ENCODE measurements at regions not wholly inside any gene's neighbourhood (a gene's known extent, or its start where the extent isn't known, plus 50 kb on each side); places are given as distances from the start of the nearest gene placed in this dataset.

GRCh38 chr12:34363050-34363673 is 340.9 kb downstream of the ALG10 start:
- no peak overlapping the region for H2AFZ ChIP-seq (ENCODE audit: low read length)
- H3K4me2 ChIP-seq (ENCODE audit: low read depth, low read length, poor library complexity, severe bottlenecking) = no peak overlapping the region
- no peaks in the 10 kb centered on the region for H3K79me2 ChIP-seq (ENCODE audit: insufficient read depth, low read length)
- no peaks in the 10 kb centered on the region for H3K36me3 ChIP-seq (ENCODE audit: insufficient read depth, low read length)
- no peak for TF ChIP-seq CTCF (conservative IDR thresholded peaks at IDR 0.05; ENCODE audit: low read length)
- TF ChIP-seq EZH2phosphoT487 (IDR thresholded peaks at IDR 0.05; ENCODE audit: borderline replicate concordance) = no peak
- H3K9me2 ChIP-seq (replicated peaks; ENCODE audit: low read depth, low read length) = no peaks in the 10 kb centered on the region
- no peak overlapping the region for H3K9ac ChIP-seq (ENCODE audit: low read depth, low read length, poor library complexity, severe bottlenecking)
- no peaks in the 10 kb centered on the region for H3K27me3 ChIP-seq (ENCODE audit: insufficient read depth, low read length, poor library complexity, severe bottlenecking)
- H3F3A ChIP-seq (ENCODE audit: low read depth) = no peaks in the 10 kb centered on the region
- no peaks in the 10 kb centered on the region for H4K20me1 ChIP-seq (ENCODE audit: insufficient read depth, low read length, poor library complexity, severe bottlenecking)
- peaks cover 8% of the 10 kb centered on the region; the same call in 1 of the 2 replicates for H3K9me3 ChIP-seq (ENCODE audit: insufficient read depth, low read depth, low read length)
- no peaks in the 10 kb centered on the region for H3K4me1 ChIP-seq (ENCODE audit: insufficient read depth, low read length, poor library complexity, severe bottlenecking)
- no peak overlapping the region for H3K4me3 ChIP-seq (ENCODE audit: low read length, poor library complexity, severe bottlenecking)

GRCh38 chr12:34368079-34368478 is 345.8 kb downstream of the ALG10 start:
- Histone ChIP-seq H3K36me3 (ENCODE audit: insufficient read depth, low read length) (no peaks in the 10 kb centered on the region), H3F3A (ENCODE audit: low read depth) (no peaks in the 10 kb centered on the region), H3K27me3 (ENCODE audit: insufficient read depth, low read length, poor library complexity, severe bottlenecking) (no peaks in the 10 kb centered on the region), H3K9me3 (ENCODE audit: insufficient read depth, low read depth, low read length) (no peaks in the 10 kb centered on the region; the same call in 1 of the 2 replicates), H4K20me1 (ENCODE audit: insufficient read depth, low read length, poor library complexity, severe bottlenecking) (no peaks in the 10 kb centered on the region), H3K4me2 (ENCODE audit: low read depth, low read length, poor library complexity, severe bottlenecking) (no peak overlapping the region), H3K9me2 (replicated peaks; ENCODE audit: low read depth, low read length) (no peaks in the 10 kb centered on the region), H2AFZ (ENCODE audit: low read length) (no peak overlapping the region), H3K9ac (ENCODE audit: low read depth, low read length, poor library complexity, severe bottlenecking) (no peak overlapping the region), H3K4me3 (ENCODE audit: low read length, poor library complexity, severe bottlenecking) (no peak overlapping the region), H3K4me1 (ENCODE audit: insufficient read depth, low read length, poor library complexity, severe bottlenecking) (no peaks in the 10 kb centered on the region), H3K79me2 (ENCODE audit: insufficient read depth, low read length) (no peaks in the 10 kb centered on the region)
- TF ChIP-seq CTCF (conservative IDR thresholded peaks at IDR 0.05; ENCODE audit: low read length) (no peak), EZH2phosphoT487 (IDR thresholded peaks at IDR 0.05; ENCODE audit: borderline replicate concordance) (no peak)

- no peaks in the 10 kb centered on the region for H3K9me2 ChIP-seq (replicated peaks; ENCODE audit: low read depth, low read length)
- no peak overlapping the region for H3K4me2 ChIP-seq (ENCODE audit: low read depth, low read length, poor library complexity, severe bottlenecking)
- no peak for TF ChIP-seq CTCF (conservative IDR thresholded peaks at IDR 0.05; ENCODE audit: low read length)
- TF ChIP-seq EZH2phosphoT487 (IDR thresholded peaks at IDR 0.05; ENCODE audit: borderline replicate concordance) = no peak
- no peaks in the 10 kb centered on the region for H3K27me3 ChIP-seq (ENCODE audit: insufficient read depth, low read length, poor library complexity, severe bottlenecking)
- no peak overlapping the region for H2AFZ ChIP-seq (ENCODE audit: low read length)
- peaks cover 3% of the 10 kb centered on the region; the same call in 1 of the 2 replicates for H3K9me3 ChIP-seq (ENCODE audit: insufficient read depth, low read depth, low read length)
- H3F3A ChIP-seq (ENCODE audit: low read depth) = no peaks in the 10 kb centered on the region
- H4K20me1 ChIP-seq (ENCODE audit: insufficient read depth, low read length, poor library complexity, severe bottlenecking) = no peaks in the 10 kb centered on the region
- H3K79me2 ChIP-seq (ENCODE audit: insufficient read depth, low read length) = no peaks in the 10 kb centered on the region
- no peaks in the 10 kb centered on the region for H3K4me1 ChIP-seq (ENCODE audit: insufficient read depth, low read length, poor library complexity, severe bottlenecking)
- no peak overlapping the region for H3K9ac ChIP-seq (ENCODE audit: low read depth, low read length, poor library complexity, severe bottlenecking)
- no peaks in the 10 kb centered on the region for H3K36me3 ChIP-seq (ENCODE audit: insufficient read depth, low read length)
- no peak overlapping the region for H3K4me3 ChIP-seq (ENCODE audit: low read length, poor library complexity, severe bottlenecking)
Observed at GRCh38 chr12:34371050-34371449, 348.8 kb downstream of the ALG10 start.

Measured in Loucy (cell line).